ENCODE measurements at regions not wholly inside any gene's neighbourhood (a gene's known extent, or its start where the extent isn't known, plus 50 kb on each side); places are given as distances from the start of the nearest gene placed in this dataset.

DNA sequence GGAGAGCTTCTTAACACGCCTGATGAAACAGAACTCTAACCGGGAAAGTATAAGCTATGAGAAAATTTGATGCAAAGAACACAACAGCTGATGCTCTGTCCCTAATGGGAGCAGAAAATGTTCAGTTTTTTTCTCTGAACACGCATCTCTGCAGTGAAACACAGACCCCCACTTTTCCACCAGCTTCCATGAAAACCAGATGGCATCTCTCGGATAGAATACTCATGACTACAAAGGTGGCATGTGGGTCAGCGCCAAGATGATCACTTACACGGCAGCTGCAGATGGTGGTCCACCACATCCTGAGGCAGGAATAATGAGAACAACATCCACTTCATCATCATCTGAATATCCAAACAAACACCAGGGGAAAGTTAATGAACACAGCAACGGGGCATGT, 85.2 kb upstream of the CNR1 start:
- DNase-seq (ENCODE audit: low read depth) = no peak

DNA sequence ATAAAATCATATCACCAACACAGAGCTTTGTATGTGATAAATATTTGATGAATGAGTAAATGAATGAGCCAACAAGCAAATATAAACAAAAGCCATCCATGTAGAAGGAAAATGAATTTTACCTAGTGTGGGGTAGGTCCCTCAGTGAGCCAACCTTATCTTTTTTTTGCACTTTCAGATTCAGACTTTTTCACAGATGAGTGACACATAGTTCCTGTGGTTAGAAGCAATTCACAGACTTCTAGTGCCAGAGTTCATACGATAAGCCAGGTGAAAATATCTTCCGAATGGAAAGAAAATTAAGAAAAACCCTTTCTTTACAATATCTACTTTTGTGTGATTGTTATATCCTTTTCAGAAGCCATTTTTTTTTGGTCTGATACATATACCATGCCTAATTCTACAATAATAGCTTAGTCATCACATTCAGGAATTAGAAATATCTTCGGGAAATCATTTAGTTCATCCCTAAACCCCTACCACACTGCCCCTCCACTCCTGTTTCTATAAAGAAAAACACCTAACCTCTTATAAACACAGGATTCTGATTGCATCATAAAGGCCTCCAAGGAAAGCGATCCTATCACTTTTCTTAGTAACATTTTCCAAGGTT, 82.7 kb upstream of the CNR1 start:
- DNase-seq (ENCODE audit: low read depth) = no peak

- no peak for DNase-seq (ENCODE audit: low read depth)
Measured at GRCh38 chr6:88246654-88247053, 80.5 kb upstream of the CNR1 start.

- DNase-seq (ENCODE audit: low read depth) = no peak
Measured at GRCh38 chr6:88244721-88245120, 78.6 kb upstream of the CNR1 start.

- DNase-seq (ENCODE audit: low read depth) = no peak
Measured at GRCh38 chr6:88238901-88239300, 72.8 kb upstream of the CNR1 start.

DNA sequence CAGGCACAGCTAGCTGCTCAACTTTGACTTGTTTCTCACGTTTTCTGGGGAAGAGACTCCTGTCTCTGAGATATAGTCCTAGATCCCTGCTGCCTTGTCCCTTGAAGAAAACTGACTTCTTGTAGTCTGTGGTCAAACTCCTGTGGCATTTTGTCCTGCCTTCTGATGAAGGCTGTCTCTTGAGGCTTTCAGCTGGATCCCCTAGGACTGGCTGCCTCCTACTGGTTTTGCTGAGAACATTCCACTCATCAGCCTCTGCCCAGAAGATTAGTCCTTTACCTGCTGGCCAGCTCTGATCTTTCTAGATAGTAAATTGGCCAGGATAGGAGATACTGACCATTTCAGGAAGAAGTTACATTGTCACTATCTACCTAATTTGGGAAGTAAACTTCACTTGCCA, 71.9 kb upstream of the CNR1 start:
- peak; percentile 6 for DNase-seq (ENCODE audit: low read depth)

GRCh38 chr6:88236612-88237360, 70.6 kb upstream of the CNR1 start:
- DNase-seq (ENCODE audit: low read depth) = no peak

GRCh38 chr6:88232753-88233152, 66.6 kb upstream of the CNR1 start:
- DNase-seq (ENCODE audit: low read depth) = no peak

- no peak for DNase-seq (ENCODE audit: low read depth)
Measured at GRCh38 chr6:88223298-88223697, 57.2 kb upstream of the CNR1 start.

DNA sequence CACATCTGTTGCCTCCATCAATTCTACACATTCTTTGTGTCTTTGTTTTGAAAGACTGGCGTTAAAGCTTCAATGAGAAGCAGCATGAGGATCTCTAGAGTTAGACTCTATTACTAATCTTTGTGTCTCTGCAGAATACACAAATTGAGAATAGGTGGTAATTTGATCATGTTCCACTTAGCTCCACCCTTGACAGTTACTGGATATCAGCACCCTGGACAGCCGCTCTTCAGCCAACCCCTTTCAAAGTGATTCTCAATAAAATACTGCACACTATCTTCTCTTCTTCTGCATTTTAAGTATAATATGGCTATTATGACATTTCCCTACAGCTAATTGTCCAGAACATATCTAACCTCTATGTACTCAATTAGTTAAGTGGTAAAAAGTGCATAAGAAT, 54.3 kb upstream of the CNR1 start:
- no peak for DNase-seq (ENCODE audit: low read depth)

DNA sequence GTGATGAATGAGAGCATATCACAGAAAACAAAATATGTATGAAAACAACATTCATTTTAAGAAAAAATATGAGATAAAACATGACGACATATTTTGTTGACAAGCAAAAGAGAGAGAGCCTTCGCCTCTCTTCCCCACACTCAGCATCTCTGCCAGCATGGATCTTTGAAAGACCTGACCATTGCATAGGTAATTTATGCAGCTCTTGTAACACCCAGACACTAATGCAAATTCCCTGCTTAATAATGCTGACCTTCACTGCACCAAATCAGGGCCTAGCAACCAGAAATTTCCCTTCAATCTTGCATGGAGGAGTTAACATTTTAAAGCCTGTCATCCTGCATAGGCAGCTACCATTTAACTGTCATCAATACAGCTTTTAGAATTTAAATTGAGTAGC, 50.0 kb upstream of the CNR1 start:
- no peak for DNase-seq (ENCODE audit: low read depth)

Measured in HT1080 (cell line).